ENCODE measurements at regions not wholly inside any gene's neighbourhood (a gene's known extent, or its start where the extent isn't known, plus 50 kb on each side); places are given as distances from the start of the nearest gene placed in this dataset.
"Not testable (repeated sequence)": the region's sequence is repeated elsewhere in the genome, so short reads cannot be mapped to it uniquely, and the experiment has no call there.

DNA sequence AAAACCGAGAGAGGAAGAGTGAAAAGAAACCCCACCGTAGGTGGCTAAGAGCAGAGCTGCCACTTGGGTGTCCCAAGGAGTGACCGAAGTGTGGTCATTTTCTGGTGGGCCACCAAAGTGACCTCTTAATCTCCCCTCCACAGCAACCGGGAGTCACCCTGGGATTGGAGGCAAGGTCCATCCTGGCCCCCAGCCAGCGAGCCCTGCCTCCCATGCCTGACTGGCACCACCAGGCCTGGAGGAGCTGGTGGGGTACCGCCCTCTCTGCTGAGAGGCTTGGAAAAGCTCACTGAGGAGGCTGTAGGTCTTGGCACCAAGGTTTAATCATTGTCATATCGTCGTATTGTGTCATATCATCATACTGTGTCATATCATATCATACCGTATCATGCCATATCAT, 74.0 kb upstream of the TRPM1 start:
- no peak for DNase-seq (ENCODE audit: extremely low read depth in 1 of 11, low read depth in 9 of 11, low spot score in 4 of 11)

DNA sequence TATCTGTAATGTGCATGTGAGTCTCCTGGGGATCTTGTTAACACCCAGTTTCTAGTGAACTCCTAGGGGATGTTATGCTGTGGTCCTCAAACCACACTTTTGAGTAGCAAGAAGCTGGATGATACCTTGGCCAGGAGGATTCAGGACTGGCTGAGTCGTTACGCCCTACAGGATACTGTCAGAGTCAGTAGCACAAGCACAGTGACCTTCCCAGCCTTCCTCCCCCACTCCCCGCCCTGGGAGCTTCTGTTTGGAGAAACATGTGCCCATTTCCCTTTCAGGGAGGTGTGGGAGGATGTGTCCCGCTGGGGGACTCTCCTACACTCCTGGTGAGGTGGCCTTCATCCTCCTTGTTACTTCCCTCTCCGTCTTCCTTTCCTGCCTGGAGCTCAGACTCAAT, 76.4 kb upstream of the TRPM1 start:
- no peak for DNase-seq (ENCODE audit: extremely low read depth in 1 of 11, low read depth in 9 of 11, low spot score in 4 of 11)

DNA sequence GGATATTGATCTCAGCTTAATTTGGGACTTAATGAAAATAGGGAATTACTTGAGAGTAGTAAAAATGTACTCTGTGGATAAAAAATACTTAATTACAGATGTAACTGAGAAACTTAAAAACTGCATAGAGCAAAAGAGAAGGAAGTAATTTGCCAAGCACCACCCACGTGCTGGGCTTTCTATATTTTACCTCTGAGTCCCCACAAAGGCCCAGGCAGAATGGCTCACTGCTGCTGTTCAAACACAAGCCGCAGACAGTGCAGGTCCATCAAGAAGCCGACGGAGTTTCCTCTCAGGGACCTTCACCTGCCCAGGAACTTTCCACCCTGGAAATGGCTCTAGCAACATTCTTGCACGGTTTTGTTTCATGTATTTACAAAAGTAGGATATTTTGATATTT, 77.2 kb upstream of the TRPM1 start:
- DNase-seq (ENCODE audit: extremely low read depth in 1 of 11, low read depth in 9 of 11, low spot score in 4 of 11) = no peak

DNA sequence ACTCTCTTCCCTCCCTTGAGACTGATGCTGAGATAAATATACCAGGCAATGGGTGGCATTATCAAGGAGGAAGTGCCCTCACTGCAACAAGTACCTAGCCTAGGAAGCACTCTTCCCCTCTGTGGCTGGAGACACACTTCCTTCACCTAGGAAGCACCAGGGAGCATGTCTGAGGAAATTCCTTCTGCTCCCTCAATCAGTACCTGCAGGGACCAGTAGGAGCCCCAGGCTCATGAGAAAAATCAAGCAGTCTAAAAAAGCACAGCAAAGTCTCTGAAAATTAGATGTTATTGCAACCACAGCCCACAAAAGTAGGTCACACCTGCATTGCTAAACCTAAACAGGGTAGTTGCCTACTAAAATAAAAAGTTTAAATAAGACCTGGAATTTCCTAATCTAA, 78.2 kb upstream of the TRPM1 start:
- DNase-seq (ENCODE audit: extremely low read depth in 1 of 11, low read depth in 9 of 11, low spot score in 4 of 11) = no peak

DNA sequence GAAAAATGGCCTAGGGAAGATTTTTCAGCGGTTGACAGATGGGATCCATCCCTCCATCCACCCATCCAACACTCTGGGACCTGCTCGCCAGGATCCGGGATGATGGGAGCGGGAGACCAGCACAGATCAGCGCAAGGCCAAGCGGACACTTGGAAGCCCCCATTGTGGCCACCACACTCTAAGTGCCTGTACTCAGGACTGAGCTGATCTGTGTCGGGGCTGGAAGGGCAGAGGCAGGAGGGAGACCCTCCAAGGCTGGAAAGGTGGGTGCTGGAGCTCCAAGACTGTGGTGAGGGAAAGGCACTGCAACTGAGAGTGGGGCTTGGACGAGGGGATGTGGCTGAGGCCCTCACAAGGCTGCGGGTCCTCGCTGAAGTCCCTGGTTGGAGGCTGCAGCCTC, 91.8 kb upstream of the TRPM1 start:
- DNase-seq (ENCODE audit: extremely low read depth in 1 of 11, low read depth in 9 of 11, low spot score in 4 of 11) = no peak

DNA sequence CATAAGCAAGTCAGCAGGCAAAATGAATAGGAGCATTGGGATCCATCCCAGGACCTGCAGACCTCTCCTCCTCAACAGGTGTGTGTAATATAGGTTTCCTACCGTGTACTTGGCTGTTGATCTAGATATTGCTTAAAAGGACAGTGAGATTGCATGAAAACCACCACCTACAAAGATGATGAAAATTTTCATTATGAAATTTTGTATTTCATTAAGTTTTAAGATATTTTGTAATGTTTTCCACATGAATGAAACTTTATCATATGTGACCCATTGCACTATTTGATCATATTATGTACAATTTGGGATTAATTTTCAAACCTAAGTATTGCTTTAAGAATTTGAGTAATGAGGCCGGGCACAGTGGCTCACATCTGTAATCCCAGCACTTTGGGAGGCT, 94.3 kb upstream of the TRPM1 start:
- no peak for DNase-seq (ENCODE audit: extremely low read depth in 1 of 11, low read depth in 9 of 11, low spot score in 4 of 11)

DNA sequence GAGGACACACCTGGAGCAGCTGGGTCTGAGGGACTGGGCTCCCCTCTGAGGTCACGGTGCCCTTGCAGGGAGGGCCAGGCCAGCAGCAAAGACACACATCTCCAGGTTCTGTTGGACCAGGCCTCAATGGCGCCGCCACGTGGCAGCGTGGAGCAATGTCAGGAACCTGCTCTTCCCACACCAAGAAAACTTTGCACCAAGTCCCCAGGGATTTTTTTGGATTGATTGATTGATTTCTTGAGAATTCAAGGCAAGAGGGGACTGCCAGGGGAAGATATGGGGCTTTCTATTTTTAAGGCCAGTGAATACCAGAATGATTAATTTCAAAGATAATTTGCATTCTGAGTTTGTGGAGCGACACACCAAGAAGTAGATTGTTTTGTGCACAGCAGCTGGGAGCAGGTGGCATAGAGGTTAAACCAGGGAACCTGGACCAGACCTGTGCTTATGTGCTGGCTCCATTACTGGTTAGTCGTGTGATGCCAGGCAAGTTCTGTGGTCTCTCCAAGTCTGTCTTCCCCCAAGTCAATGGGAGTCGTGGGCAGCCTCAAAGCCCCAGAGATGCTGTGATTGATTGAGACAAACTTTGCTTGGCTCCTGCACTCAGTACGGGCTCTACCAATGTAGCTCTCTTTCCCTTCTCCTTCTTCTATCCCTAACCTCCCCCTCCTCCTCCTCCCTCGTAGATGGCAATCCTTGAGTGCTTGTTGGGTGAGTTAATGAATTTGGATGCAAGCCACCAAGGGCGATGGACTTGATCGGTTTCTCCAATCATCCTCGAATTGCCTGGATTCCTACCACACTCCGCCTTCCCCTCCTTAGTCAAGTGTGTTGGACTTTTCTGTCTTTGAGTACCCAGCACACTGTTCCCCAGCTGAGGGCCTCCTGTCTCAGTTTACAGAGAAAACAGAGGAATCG, 96.2 kb upstream of the TRPM1 start:
- DNase-seq (ENCODE audit: extremely low read depth in 1 of 11, low read depth in 9 of 11, low spot score in 4 of 11) = no peak

DNA sequence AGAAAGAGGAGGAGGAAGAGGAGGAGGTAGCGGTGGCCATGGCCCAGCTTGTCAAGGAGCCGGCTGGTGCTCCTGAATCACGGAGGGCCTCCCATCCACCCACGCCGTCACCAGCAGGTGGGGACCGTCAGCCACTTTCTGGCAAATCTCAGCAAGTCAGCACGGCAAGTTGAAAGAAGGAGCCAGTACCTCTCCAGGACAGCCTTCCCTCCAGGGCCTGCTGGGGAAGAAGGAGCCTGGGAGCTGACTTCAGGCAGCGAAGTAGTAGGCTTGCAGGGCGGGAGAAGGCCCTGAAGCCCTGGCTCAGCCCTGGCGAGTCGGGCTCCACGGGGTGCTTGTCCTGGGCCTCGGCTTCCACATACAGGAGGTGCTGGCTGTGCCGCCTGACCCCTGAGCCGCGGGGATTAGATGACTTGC, 99.2 kb upstream of the TRPM1 start:
- peak in 8 of 11 donors; percentile 60 to 79 (median 64) for DNase-seq (ENCODE audit: extremely low read depth in 1 of 11, low read depth in 9 of 11, low spot score in 4 of 11)

DNA sequence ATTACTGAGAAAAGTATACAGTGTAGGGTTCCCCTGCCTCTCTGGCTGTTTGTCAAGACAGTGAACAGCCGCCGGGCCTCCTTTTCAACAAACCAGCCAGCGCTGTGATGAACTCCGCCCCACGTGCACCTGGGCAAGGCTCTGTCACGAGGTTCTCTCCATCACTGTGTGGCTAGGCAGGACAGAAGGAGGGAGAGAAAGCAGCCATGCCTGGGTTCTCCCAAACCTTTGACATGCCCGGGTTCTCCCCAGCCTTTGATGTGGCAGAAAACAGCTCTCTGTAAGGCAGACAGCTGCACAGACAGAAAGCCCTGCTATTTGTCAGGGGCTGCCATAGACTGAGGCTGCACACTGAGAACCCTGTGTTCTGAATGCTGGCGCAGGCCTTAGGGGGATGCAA, 101.4 kb upstream of the TRPM1 start:
- no peak for DNase-seq (ENCODE audit: extremely low read depth in 1 of 11, low read depth in 9 of 11, low spot score in 4 of 11)

DNA sequence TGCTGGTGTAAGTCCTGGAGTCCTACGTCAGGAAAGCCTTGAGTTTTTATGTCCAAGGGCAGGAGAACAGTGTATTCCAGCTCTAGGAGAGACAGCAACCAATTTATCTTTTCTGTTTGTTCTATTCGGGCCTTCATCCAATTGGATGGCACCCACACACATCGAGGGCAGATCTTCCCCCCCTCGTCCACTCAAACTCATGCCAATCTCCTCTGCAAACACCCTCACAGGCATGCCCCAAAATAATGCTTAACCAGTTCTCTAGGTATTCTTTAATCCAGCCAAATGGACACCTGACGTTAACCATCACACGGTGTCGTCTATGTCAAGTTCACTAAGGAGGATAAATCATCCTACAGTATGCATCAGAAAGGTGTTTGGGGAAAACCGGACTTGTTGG, 102.5 kb upstream of the TRPM1 start:
- no peak for DNase-seq (ENCODE audit: extremely low read depth in 1 of 11, low read depth in 9 of 11, low spot score in 4 of 11)

DNA sequence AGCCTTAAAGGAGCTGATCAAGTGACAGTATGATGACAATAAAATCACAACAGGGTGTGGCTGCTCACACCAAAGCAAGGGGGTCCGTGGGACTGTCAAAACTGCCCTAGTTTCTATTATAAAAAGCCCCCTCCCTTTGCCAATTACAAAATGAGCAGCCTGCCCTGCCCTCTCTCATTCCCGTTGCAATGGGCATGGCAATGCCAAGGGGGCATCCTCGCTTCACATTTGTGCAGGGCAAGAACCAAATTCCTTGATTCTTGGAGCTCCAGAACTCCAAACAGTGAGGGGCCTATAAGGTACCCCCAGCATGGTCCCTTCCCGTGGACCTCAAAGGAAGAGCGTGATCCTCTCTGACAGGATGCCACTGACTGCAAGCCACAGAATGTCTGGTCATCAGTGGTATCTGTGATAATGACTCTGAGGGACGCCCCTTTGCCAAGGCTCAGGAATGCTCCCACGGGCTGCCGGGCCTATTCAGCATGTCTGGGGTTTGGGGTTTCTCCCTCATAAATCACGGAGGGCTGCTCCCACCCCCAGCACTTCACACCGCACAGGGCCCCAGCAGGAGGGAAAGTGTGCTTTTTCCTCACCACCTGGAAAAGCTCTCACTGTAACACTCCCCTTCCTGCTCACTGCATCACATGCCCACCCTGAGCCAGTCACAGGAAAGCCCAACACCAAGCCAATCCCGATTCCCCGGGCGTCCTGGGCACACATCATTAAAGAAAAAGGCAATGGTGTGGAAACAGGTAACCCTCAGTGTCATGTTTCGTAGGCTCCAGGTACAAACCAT, 105.1 kb upstream of the TRPM1 start:
- peak in 3 of 11 donors; percentile 31 to 57 (median 51) for DNase-seq (ENCODE audit: extremely low read depth in 1 of 11, low read depth in 9 of 11, low spot score in 4 of 11)

DNA sequence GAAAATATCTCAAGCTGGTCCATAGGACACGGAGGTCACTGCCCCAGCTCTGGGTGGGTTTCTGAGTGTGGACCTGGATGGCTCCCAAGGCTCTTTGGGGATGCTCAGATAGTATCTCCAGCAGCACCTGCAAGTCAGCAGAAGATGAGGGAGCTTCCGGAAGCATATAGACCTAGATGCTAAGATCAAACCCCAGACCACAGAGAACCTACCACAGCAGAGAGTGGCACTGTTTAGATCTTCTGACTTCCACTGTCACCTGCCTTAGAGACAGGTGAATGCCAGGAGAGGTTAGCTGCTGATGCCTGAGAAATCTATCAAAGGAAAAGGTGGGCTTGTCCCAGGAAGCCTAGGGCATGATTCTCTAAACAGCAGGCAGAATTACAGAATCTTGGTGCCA, 105.7 kb upstream of the TRPM1 start:
- no peak for DNase-seq (ENCODE audit: extremely low read depth in 1 of 11, low read depth in 9 of 11, low spot score in 4 of 11)

DNA sequence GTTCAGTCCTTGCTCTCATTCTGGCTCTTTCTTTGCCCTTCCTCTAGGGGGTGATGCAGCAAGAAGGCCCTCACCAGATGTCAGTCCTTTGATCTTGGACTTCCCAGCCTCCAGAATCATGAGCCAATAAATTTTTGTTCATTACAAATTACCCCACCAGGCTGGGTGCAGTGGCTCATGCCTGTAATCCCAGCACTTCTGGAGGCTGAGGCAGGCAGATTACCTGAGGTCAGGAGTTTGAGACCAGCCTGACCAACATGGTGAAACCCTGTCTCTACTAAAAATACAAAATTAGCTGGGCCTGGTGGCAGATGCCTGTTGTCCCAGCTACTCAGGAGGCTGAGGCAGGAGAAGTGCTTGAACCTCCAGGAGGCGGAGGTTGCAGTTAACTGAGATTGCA, 106.3 kb upstream of the TRPM1 start:
- not testable (repeated sequence) for DNase-seq (ENCODE audit: extremely low read depth in 1 of 11, low read depth in 9 of 11, low spot score in 4 of 11)

DNA sequence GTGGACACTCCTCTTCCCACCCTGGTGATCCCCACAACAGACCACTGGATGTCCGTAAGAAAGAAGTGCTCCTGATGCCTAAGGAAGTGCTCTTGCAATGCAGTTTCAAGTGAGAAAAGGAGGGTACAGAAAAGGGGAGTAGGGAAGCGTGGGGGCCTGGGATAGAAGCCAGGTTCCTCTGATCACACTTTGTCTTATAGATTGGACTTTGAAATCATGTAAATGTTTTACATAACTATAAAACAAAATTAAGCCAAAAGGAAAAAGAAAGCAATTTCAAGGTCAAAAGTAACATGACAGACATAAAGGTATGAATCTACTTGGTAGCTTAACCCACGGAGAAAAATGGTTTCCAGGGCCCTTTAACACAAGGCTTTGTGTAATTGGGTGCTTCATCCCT, 107.3 kb upstream of the TRPM1 start:
- no peak for DNase-seq (ENCODE audit: extremely low read depth in 1 of 11, low read depth in 9 of 11, low spot score in 4 of 11)

DNA sequence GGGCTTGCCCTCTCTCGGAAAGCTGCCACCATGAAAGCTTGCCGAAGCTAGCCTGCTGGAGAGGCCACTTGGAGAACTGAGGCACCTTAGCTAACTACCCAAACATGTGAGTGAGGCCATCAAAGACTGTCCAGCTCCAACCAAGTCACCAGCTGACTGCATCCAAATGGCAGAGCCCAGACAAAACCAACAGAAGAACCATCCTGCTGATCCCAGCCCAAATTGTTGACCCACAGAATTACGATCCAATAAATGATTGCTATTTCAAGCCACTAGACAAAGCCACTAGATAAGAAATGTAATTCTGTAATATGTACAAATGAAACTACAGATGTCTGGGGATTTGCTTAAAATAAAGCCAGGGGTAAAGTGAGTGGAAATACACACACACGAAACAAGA, 109.8 kb upstream of the TRPM1 start:
- DNase-seq (ENCODE audit: extremely low read depth in 1 of 11, low read depth in 9 of 11, low spot score in 4 of 11) = no peak

DNA sequence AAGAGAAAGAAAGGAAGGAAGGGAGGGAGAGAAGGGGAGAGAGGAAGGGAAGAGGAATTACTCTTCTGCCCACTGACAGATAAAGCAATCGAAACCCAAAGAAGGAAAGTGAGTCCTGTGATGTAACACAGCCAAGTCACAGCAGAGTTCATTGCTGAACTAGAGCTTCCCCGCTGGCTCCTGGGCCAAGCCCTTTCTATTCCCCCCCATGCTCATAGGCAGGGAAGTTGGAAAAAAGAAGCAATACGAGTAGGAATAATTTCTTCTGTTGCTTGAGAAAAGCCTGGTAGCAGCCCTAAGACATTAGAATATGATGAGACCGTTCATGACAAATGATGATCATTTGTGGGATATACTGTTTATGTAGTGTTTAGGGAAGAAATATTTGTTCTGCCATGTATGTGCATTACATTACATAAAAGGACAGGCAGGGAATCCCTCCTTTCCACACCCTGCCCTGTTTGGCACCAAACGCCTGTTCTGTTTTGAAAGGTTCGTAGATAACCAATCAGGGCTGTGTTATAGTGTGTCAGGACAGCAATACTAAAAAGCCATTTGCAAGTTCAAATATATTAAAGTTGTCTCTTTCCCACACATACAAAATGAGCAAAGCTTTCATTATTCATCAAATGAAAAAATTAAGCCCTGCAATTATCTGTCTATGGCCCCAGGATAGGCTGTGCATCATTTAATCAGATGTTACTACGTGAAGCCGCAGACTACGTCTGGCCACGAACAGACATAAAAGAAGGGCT, 111.0 kb upstream of the TRPM1 start:
- DNase-seq (ENCODE audit: extremely low read depth in 1 of 11, low read depth in 9 of 11, low spot score in 4 of 11) = no peak

DNA sequence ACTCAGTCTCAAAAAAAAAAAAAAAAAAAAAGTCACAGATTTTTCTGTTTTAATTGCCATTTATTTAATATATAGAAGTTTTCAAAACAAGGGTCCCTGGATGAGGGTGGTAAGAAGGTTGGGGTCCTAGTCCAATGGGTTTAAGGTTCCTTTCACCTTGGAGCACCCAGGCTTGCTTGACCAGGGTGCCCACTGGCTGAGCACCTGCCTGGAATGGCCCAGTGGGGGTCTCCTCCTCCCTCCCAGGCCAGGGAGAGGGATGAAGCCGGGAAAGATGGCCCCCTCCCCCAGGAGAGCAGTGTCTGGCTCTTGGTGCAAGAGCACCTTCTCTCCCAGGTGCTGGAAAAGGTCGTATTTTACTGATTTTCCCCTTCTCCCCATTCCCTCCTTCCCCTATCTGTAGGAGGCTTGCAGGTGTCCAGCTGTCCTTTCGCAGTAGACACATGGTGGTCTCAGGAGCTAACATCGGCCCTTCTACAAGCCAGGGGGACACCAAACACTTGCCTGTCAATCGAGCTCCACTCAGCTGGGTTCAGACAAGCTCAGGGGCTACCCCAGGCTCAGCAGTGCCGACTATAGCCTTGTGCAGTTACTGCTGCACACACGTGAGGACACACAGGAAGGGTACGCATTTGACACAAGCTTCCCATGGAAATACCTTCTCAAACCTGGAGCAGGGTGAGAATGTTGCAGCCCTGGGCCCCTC, 112.3 kb upstream of the KLF13 start:
- no peak for DNase-seq (ENCODE audit: extremely low read depth in 1 of 11, low read depth in 9 of 11, low spot score in 4 of 11)

DNA sequence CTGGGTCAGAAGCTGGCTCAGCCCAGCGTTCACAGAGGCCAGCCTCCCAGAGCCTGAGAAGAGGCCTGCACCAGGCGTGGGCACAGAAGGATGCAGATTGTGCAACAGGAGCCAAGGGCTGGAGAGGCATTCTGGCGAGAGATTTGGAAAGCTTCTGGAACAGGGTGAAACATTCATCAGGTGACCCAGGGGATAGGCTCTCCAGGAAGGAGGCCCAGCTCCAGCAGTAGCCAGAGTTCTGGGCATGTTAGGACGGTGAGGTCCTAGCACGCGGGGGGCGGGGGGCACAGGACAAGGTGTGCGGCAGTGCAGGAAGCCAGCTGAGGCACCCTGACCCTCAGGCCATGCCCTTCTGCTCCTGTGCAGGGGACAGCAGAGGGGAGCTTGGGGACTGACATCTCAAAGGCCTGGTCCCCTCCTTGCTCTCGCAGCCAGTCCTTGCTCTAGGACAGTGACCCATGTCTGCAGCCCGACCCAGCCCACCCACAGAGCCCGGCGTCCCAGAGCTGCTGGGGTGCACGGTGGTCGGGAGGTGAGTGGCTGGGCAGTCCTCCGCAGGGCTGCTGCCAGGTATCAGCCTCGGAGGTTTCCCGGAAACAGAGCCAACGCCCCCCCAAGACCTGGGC, 111.7 kb upstream of the KLF13 start:
- no peak for DNase-seq (ENCODE audit: extremely low read depth in 1 of 11, low read depth in 9 of 11, low spot score in 4 of 11)

All from renal cortex interstitium (tissue), 11 donors.